HG03442 (cell line): ENCODE measurements at regions not wholly inside any gene's neighbourhood (a gene's known extent, or its start where the extent isn't known, plus 50 kb on each side); places are given as distances from the start of the nearest gene placed in this dataset.

Source experiments
- ATAC-seq: cut with Tn5 transposase; IDR thresholded peaks from one replicate; pipeline ENCODE4 v1.9.1; 2021; ENCODE audit warnings: mild to moderate bottlenecking, moderate library complexity; ENCODE audit not compliant: unreplicated experiment

- ATAC-seq, result no peak
Measured at GRCh38 chr5:52392321-52392720, 395.4 kb upstream of the ITGA1 start.

DNA sequence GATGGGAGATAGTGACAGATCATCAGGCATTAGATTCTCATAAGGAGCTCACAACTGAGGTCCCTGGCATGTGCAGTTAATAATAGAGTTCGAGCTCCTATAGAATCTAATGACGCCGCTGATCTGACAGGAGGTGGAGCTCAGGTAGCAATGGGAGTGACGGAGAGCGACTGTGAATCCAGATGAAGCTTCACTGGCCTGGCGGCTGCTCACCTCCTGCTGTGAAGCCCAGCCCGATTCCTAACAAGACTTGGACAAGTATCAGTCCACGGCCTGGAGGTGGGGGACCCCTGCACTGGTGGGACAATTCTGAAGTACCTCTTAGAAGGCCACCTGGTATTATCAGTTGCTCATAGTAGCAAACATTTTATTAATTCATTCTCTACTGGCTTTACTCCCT lies 377.9 kb upstream of the ITGA1 start:
- no peak for ATAC-seq

DNA sequence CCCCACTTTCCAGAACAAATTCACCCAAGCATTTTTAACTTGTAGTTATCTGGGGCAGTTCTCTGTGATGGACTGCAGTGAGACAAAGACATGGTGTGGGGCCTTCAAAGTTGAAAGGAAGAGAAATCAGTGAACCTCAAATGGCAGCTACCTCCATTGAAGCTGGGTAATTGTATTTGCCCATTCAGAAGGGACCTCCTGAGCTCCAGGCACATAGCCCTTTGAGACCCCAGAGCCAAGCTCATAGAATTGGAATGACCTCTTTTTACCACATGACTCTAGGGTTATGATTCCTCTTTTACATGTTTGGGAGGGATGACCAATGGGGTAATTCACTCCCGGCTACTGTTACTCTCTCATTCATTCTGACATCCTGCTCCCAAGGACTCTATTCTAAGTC lies 368.4 kb upstream of the ITGA1 start:
- no peak for ATAC-seq

GRCh38 chr5:52427615-52428014 lies 360.1 kb upstream of the ITGA1 start:
- no peak for ATAC-seq

DNA sequence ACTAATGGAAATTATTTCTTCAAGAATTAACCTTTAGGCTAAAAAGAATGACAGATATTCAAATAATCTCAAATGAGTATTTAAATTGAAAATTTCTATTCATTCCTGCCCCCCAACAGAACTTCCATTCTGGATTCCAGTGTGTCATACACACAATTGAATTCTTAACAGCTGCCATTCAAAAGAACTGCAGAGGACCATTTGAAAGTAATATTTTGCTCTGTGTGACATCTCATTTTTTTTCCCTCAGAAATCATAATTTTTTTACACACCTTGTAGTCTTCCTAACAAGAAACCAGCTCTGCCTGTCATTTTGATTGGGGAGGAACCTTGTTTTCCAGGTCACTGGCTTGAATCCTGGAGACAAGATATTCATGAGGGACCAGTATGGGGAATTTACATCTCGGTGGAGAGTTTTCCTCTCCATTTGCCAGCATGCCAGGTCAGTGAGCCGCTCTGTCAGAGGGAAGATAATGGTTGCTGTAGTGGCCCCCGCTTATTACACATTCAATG lies 358.7 kb upstream of the ITGA1 start:
- no peak for ATAC-seq

GRCh38 chr5:52441768-52442167 lies 345.9 kb upstream of the ITGA1 start:
- ATAC-seq, result no peak

GRCh38 chr5:52443187-52443586 lies 344.5 kb upstream of the ITGA1 start:
- no peak for ATAC-seq

DNA sequence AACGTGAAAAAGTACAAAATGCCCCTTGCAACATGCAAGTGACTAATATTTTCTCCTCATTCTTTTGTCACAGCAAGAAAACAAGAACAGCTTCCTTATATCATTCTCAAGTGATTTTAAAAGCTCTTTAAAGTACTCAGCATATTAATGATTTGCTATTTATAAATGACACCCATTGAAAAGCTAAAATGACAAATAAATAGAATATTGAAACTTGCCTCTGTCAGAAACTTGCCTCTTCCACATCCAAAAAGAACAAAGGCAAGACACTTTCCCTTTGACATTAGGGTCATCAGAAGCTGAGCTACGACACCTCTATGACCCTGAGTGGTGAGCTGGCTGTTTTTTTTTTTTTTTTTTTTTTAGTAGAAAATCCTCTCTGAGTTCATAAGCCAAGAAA lies 339.6 kb upstream of the ITGA1 start:
- no peak for ATAC-seq

GRCh38 chr5:52449516-52449915 lies 338.2 kb upstream of the ITGA1 start:
- no peak for ATAC-seq

GRCh38 chr5:52452098-52452497 lies 335.6 kb upstream of the ITGA1 start:
- ATAC-seq, result no peak

DNA sequence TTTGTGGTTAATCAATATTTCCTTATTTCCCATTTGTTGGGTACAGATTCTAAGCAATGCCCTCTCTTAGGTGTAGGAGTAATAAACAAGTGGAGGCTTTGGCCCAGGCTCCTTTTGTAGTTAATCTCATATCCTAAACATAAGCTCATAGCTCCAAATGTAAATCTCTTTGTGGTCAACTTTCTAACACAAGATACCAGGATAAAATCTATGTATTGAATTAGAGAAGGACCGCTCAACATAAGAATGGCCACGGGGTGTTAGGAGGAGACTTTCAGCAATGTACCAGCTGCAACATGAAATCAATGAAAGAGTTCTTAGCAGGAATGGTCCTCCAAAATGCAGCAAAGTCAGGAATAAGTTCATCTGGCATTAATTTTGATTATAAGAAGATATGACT lies 334.5 kb upstream of the ITGA1 start:
- no peak for ATAC-seq

DNA sequence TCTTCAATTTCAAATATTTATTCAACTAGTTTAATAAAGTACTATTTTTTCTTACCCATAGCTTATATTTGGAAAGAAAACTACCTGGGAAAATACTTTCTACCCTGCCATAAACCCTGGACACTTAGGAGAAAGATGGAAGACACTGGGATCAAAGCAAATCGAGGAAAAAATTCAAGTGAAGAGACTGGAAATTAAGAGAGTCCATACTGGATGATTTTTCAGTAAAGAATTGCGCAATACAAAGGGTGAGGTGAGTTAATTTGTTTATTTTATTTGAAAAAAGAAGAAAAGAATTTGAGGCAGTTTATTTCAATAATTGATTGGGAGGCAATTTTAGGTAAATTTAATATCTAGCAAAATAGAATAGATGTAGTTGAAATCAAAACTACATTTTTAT lies 331.8 kb upstream of the ITGA1 start:
- no peak for ATAC-seq

DNA sequence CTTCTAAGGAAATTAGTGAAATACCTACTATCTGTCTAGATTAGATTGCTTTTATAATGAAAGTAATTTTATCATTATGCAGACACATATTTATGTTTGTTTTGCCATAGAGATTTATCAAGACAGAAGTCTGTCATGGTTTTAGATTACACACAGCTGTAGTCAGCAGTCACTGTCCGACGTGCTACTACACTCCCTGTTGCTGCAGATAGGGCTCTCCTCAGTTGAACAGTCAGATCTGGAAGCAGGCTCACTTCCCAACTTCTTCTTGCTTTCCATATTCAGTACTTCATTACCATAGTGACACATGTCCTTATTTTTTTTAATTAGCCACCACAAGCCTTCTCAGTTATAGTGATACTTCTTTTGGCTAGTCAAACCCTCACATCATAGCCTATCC lies 329.9 kb upstream of the ITGA1 start:
- no peak for ATAC-seq

GRCh38 chr5:52466113-52466512 lies 321.6 kb upstream of the ITGA1 start:
- ATAC-seq, result no peak

GRCh38 chr5:52466749-52467520 lies 320.8 kb upstream of the ITGA1 start:
- no peak for ATAC-seq

DNA sequence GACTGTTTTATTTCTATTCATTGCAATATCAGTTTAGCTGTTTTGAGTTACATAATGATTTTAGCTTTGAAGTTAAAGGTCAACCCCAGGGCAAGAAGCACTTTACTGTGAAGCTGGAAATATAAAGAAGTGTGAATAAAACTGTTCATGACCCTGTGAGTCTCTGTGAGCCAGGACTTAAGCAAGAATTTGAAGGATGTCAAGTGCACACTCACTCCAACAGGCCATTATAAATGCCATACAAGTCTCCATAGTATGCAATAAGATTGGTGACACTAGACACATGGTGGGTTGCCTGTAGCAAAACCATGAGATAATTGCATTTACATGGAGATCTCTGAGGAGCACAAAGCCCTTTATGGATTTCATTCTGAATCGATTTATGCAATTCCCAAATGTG lies 318.7 kb upstream of the ITGA1 start:
- no peak for ATAC-seq

GRCh38 chr5:52469420-52469819 lies 318.3 kb upstream of the ITGA1 start:
- ATAC-seq, result peak; percentile 90

- no peak for ATAC-seq
Measured at GRCh38 chr5:52469835-52470234, 317.9 kb upstream of the ITGA1 start.

- ATAC-seq, result no peak
Measured at GRCh38 chr5:52476346-52476745, 311.4 kb upstream of the ITGA1 start.

- ATAC-seq, result no peak
Measured at GRCh38 chr5:52481201-52481600, 306.5 kb upstream of the ITGA1 start.

DNA sequence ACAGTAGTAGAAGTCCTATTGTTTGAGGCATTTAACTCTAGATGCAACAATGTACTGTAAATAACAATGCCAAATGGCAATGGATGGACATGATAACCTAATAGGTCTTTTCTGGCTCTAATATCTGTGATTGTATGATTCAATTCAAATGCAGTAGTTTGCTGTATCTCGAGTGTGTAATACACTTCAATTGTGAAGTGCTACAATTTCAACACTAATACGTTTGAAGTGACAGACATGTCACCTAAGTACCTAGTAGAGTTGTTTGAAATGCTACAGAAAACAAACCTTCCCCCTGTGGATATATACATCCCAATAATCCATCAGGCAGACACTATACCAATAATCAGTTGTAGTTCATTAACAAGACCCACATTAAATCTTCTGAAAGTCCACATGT lies 305.9 kb upstream of the ITGA1 start:
- ATAC-seq, result no peak

GRCh38 chr5:52491071-52491787 lies 296.5 kb upstream of the ITGA1 start:
- ATAC-seq, result no peak
